SK-N-DZ (cell line): ENCODE measurements at regions not wholly inside any gene's neighbourhood (a gene's known extent, or its start where the extent isn't known, plus 50 kb on each side); places are given as distances from the start of the nearest gene placed in this dataset.
A peak's percentile ranks its signal among the peaks of the same experiment; 100 is the strongest.

ENCODE experiments used
- DNase-seq: peaks from one replicate; pipeline ENCODE4 v3.0.0-alpha.2; 2015; ENCODE audit warnings: low spot score

DNA sequence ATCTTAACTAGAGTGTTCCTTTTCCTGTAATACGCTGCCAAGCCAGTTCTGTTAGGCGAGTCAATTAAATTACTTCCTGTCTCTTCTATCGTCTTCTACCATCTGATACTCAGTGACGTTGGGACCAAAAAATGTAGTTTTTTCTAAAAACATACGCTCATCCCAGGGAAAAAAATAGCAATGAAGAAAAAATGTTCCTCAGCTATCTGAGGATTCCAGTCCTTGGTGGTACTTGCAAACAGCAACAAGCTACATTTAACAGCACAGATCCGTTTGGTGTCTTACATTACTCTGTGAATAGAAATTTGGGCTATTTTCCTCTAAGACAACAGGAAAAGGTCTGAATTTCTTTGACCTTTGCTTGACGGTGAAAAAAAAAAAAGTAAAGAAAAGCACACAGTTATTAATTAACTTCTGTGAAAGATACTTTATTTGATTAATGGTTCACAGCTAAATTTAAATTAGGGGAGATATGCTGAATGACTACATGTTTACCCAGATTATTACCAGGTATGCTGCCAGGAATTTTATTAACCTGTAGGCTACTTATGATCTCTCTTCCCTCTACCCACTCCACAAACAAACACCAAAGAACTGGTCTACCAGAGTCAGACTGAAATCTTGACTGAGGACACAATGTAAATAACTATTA is 254.4 kb upstream of the ZPLD1 start:
- DNase-seq, result no peak

DNA sequence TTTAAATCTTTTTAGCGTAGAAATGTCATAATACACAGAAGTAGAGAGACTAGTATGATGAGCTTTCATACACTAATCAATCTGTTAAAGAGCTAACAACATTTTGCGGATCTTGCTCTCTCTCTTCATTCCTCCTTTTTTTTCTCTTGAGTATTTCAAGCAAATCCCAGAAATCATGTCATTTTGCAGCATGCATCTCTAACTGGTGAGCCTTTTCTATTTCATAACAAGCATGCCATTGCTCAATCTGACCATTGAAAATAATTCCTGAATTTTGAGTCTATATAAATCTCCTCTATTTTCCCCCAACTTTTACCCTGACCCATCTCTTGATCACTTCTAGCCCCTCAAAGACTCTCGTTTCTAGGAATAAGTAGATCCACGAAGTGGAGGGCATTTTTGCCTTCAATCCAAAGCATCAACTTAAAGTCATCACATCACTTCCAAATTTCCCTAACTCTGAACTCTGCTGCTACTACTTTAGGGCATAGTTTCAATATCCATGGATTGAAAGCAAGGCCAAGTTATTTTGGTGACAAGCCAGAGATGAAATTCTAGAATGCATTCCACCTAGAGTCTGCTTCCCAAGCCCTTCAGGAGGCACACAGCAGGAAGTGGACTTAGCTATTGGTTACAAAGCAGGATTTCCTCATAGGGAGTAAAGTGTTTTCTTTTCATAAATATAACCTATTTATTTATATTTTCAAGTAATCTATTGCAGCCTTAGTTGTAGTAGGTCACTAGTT is 253.5 kb upstream of the ZPLD1 start:
- DNase-seq, result no peak

DNA sequence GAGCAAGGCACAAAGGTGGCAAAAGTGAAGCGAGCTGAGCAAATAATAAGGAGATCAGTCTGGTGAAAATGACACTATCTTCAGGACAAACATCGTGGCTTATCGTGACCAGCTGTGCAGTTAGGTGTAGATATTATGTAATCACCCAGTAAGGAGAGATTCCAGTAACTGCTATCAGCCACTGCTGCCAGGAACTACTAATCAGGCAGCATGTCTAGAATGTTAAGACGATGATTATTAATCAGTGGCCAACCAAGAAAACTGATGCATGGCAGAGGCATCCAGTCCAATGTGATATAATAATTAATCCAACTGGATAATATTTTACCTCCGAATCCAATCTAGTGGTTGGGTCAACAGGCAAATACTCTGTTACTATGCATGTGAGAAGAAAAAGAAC is 252.7 kb upstream of the ZPLD1 start:
- no peak for DNase-seq

- peak; percentile 20 for DNase-seq
These were observed 251.6 kb upstream of the ZPLD1 start for GRCh38 chr3:102183186-102183585.

GRCh38 chr3:102183623-102184022 is 251.2 kb upstream of the ZPLD1 start:
- DNase-seq, result no peak

GRCh38 chr3:102189541-102189940 is 245.3 kb upstream of the ZPLD1 start:
- no peak for DNase-seq

- DNase-seq, result no peak
These were observed 244.7 kb upstream of the ZPLD1 start for GRCh38 chr3:102189956-102190723.

DNA sequence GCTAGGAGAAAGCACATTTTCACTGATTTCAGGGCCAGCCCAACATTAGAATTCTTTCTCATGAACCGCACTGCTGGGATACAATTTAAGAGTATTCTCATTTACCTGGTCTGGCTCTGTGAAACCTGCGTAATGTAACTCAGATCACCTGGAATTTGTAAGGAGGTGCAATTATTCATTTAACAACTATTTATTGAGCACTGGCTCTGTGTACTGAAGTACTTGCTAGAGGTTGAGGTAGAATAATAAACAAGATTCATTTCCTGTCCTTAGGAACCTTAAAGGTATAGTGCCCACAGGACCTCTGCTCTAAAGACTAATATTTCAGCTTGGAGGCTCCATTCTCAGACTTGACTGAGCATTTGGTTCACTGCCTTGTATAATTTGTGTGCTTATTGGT is 242.2 kb upstream of the ZPLD1 start:
- DNase-seq, result no peak

DNA sequence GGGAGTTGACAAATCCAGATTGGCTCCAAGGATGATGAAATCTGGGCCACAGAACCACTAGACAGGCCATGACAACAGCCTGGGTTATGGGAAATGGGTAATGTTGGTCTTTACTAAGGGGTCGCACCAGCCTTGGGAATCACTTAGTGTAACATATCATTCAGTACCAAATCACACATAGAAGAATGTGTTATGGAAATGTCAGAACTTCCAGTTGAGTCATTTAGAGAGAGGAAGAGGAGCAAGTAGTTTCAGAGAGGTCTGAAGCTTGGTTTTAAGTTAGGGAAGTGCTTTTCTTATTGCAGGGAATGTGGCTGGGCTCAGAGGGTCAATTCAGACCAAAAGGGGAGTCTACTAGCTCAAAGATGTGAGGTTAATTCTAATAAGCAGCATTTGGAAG is 241.6 kb upstream of the ZPLD1 start:
- DNase-seq, result no peak

DNA sequence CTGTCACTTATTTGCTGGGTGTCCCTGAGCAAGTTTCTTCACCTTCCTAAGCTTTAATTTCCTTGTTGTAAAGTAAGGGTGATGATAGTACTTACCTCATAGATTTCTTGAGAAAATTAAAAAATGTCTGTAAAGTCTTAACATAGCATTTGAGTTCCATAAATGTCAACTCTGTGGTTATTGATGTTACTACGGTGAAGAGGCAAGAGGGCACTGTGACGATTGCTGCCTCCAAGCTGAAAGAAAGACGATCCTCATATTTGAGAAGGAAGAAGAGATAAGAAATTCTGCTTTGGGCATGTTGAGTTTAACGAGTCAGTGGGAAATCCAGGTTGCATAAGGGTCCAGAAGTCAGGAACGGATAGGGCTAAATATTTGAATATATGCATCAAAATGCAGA is 240.8 kb upstream of the ZPLD1 start:
- DNase-seq, result no peak

GRCh38 chr3:102194760-102195159 is 240.1 kb upstream of the ZPLD1 start:
- no peak for DNase-seq

DNA sequence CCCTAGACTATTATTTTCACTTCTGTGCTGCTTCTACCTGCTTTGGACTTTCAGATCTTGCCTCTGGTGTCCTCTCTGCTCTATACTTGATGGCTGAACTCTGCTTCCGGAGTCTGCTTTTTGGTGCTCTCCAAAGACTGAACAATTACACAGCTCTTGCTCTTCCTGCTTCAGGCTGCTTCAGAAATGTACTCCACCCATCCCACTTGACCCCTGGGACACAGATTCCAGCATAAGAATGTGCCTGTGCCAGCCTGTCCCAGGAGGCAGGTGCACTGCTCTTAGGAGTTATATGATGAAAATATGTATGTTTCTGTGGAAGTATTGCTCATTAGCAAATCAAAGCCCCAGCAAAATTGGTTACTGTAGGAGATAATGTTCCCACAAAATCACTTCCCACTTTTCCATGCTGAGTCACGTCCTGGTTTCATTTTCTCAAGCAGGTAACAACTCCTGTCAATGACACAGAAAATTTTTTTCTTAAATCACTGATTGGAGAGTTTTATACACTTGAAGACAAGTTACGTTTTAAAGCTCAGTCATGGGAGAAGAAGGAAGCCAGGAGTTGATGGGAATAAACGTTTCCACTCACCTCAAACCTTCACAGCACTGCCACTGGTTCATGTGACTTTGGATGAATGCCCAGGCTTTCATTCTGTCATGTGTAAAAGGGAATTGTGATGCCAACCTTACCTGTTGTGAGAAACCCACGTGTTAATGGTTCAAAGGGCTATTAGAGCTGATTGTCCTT is 239.4 kb upstream of the ZPLD1 start:
- no peak for DNase-seq

- DNase-seq, result no peak
These were observed 234.7 kb upstream of the ZPLD1 start for GRCh38 chr3:102200126-102200525.

GRCh38 chr3:102200560-102200959 is 234.3 kb upstream of the ZPLD1 start:
- no peak for DNase-seq

GRCh38 chr3:102205647-102206046 is 229.2 kb upstream of the ZPLD1 start:
- no peak for DNase-seq

- no peak for DNase-seq
These were observed 228.2 kb upstream of the ZPLD1 start for GRCh38 chr3:102206511-102207031.

DNA sequence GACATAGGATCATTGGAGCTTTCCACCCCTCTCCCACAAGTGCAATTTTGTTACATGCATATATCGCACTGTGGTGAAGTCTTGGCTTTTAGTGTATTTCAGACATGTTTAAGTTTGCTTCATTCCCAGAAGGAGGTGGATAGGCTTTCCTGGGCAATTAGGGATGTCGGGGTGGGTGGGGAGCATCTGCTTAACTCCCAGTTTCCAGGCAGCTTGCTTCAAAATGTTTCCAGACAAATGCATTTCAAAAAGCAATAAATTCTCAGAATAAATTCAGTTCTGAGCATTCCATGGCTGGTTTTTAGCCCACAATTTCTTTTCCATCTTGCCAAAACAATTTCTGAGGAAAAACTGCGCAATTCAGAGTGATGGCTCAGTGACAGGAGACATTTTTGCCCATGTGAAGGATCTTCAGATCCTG is 227.7 kb upstream of the ZPLD1 start:
- DNase-seq, result no peak

DNA sequence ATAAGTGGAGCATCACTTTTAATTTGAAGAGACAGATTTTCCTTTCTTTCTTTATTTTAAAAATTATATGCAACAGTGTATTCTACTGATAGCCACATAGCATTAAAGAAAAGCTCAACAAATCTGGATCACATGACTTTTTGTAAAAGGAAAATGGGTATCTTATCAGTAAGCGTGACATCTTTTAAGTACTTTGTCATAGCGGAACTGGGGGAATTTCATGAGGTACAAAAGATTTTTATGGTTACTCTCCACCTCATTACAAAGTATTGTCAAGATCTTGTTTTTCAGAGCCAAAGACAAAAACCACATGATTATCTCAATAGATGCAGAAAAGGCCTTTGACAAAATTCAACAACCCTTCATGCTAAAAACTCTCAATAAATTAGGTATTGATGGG is 219.6 kb upstream of the ZPLD1 start:
- DNase-seq, result no peak

DNA sequence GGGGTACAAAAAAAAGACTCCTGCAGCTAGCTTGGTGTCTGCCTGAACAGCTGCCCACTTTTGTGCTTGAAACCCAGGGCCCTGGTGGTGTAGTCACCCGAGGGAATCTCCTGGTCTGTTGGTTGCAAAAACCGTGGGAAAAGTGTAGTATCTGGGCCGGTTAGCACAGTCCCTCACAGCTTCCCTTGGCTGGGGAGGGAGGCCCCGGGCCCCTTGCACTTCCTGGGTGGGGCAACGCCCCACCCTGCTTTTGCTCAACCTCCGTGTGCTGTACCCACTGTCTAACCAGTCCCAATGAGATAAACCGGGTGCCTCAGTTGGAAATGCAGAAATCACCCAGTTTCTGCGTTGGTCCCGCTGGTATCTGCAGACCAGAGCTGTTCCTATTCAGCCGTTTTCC is 211.7 kb upstream of the ZPLD1 start:
- DNase-seq, result no peak

- no peak for DNase-seq
These were observed 210.6 kb upstream of the ZPLD1 start for GRCh38 chr3:102224171-102224570.

GRCh38 chr3:102225005-102225404 is 209.8 kb upstream of the ZPLD1 start:
- no peak for DNase-seq
